IPS-20b (cell line): ENCODE measurements at regions not wholly inside any gene's neighbourhood (a gene's known extent, or its start where the extent isn't known, plus 50 kb on each side); places are given as distances from the start of the nearest gene placed in this dataset.

Experiments
- H3K27ac ChIP-seq: one replicate; pipeline ENCODE4 v1.5.1; 2013; ENCODE audit warnings: low read length
- H3K27me3 ChIP-seq: 2 replicates; pipeline ENCODE4 v1.6.1; 2013; ENCODE audit warnings: mild to moderate bottlenecking, low read length, inconsistent platforms; ENCODE audit not compliant: insufficient read depth
- H3K36me3 ChIP-seq: 2 replicates; pipeline ENCODE4 v1.6.1; 2013; ENCODE audit warnings: low read depth, mild to moderate bottlenecking, inconsistent platforms, low read length, moderate library complexity; ENCODE audit not compliant: insufficient read depth
- H3K4me1 ChIP-seq: 2 replicates; pipeline ENCODE4 v1.6.1; 2013; ENCODE audit warnings: mild to moderate bottlenecking, control low read depth, inconsistent platforms, low read length, moderate library complexity; ENCODE audit not compliant: insufficient read depth
- H3K4me3 ChIP-seq: 2 replicates; pipeline ENCODE4 v1.5.1; 2013; ENCODE audit warnings: mild to moderate bottlenecking, low read length, inconsistent platforms
- H3K9ac ChIP-seq: 2 replicates; pipeline ENCODE4 v1.6.1; 2013; ENCODE audit warnings: low read depth, mild to moderate bottlenecking, inconsistent platforms, low read length, moderate library complexity
- H3K9me3 ChIP-seq: 2 replicates; pipeline ENCODE4 v1.6.1; 2013; ENCODE audit warnings: mild to moderate bottlenecking, low read depth, low read length, inconsistent platforms; ENCODE audit not compliant: insufficient read depth

DNA sequence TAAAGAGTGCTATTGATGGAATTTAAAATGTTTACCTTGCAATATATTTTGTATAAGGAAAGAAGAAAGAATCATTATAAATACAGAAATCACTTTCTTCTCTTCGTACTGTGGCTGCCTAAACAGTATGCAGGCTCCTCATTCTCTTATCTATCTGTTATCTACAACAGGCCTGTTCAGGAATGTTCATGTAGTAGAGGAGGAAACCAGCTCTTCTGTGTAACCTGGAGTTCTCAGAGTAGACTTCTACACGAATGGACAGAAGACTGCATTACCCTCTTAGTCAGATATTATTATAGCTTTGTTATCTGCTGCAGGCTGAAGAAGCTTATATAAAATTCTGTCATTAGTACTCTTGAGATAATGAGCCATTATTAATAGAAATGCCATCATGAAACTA is 1225.9 kb upstream of the CNTN5 start:
- Histone ChIP-seq H3K4me1 (no peaks in the 10 kb centered on the region), H3K9me3 (no peaks in the 10 kb centered on the region), H3K27me3 (no peaks in the 10 kb centered on the region), H3K27ac (no peak overlapping the region), H3K9ac (no peak overlapping the region), H3K4me3 (no peak overlapping the region), H3K36me3 (no peaks in the 10 kb centered on the region)

DNA sequence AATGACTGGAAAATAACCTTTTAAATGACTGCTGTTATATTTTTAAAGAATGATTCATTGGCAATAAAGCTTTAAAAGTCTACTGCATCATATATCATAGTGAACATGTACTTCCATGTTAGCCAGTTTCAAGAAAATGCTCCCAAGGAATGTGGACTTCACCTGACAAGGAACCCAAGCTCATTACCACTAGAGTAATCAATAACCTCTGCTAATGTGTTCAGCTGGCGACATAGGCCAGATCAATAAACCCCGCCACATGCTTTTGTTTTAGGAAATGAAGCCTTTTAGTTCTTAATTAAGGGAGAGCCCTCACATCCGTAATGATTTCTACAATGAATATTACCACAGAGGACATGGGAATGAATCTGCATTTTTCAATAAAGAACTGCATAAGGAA is 1219.9 kb upstream of the CNTN5 start:
- H3K9ac ChIP-seq: no peak overlapping the region
- no peaks in the 10 kb centered on the region for H3K36me3 ChIP-seq
- no peak overlapping the region for H3K4me3 ChIP-seq
- H3K27me3 ChIP-seq: no peaks in the 10 kb centered on the region
- H3K27ac ChIP-seq: no peak overlapping the region
- H3K9me3 ChIP-seq: no peaks in the 10 kb centered on the region
- no peaks in the 10 kb centered on the region for H3K4me1 ChIP-seq

DNA sequence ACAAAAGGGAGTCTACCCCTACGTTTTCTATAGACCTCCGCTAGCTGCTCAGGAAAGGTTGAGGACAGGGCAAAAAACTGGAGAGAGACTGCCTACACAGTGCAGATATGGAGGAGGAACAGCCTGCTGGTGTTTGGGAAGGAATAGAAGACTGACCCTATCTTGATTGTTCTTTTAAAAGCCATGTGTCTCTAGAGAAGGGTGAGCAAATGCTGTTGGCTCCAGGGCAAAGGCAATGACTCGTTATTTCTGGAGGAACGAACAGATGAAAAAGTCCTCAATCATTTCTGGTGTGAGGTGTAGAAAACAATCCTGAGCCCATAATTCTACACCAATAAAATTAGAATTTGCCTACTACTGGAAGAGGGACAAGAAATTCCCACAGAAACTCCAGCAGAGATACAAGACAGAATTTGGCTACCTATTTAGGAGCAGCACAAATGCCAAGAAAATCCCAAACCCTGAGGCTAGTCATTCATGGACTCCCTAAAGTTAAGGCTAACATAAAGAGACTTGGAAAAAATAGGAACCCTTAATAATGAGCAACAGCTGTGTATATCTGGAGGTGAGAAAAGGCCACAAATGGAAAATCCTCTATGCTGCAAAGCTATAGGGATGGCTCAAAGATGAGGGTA is 1206.3 kb upstream of the CNTN5 start:
- Histone ChIP-seq H3K9me3 (0 out of 2 replicates have a peak, but pooled peaks cover 5% of the 10 kb centered on the region), H3K4me3 (no peak overlapping the region), H3K27me3 (no peaks in the 10 kb centered on the region), H3K27ac (no peak overlapping the region), H3K9ac (no peak overlapping the region), H3K36me3 (no peaks in the 10 kb centered on the region), H3K4me1 (no peaks in the 10 kb centered on the region)

DNA sequence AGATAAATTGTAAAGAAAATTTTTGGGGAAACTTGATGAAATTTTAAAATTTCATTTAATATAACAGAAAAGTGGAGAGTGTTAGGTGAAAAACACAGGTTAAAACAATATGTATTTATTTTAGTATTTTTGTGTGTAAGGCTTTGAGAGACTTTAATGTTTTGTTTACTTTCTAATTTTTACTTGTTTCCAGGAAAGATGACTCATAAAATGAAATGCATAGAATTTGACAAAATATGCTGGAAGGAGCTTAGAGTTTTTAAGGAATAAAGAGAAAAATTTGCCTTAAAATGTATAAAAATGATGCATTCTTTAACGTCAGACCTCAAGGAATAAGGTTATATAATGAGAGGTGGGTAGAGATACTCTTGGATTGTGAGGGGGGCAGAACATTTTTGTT is 1205.1 kb upstream of the CNTN5 start:
- H3K9me3 ChIP-seq: no peaks in the 10 kb centered on the region
- H3K27ac ChIP-seq: no peak overlapping the region
- no peaks in the 10 kb centered on the region for H3K4me1 ChIP-seq
- no peak overlapping the region for H3K4me3 ChIP-seq
- no peaks in the 10 kb centered on the region for H3K36me3 ChIP-seq
- H3K9ac ChIP-seq: no peak overlapping the region
- no peaks in the 10 kb centered on the region for H3K27me3 ChIP-seq

DNA sequence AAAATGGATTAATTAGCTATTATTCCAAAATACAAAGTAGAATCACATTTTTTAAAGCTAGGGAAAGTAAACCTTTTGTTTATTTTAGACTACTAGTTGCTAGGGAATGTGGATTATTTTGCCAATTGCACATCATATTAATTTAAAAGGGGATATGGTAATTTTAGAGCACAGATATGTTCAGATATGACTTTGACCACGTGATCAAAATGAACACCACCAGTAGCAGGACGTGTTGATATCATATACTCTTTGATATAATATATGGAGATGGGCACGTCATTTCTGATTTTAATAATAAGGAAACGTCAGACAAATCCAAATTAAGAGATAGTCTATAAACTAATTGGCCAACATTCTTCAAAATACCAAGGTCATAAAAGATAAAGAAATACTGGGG is 1188.3 kb upstream of the CNTN5 start:
- Histone ChIP-seq H3K4me3 (no peak overlapping the region), H3K36me3 (no peaks in the 10 kb centered on the region), H3K4me1 (no peaks in the 10 kb centered on the region), H3K27me3 (no peaks in the 10 kb centered on the region), H3K9ac (no peak overlapping the region), H3K9me3 (no peaks in the 10 kb centered on the region), H3K27ac (no peak overlapping the region)

DNA sequence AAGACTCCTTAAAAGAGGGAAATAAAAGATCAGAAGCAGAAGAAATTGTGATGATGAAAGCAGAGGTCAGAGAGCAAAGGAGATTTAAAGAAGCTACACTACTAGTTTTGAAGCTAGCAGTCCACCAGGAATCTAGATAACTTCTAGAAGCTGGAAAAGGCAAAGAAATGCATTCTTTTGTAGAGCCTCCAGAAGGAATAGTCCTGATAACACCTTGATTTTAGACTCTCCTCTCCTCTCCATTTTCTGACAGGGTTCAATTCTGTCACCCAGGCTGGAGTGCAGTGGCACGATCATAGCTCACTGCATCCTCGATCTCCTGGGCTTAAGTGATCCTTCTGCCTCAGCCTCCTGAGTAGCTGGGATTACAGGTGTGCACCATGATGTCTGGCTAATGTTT is 1187.3 kb upstream of the CNTN5 start:
- no peaks in the 10 kb centered on the region for H3K4me1 ChIP-seq
- no peak overlapping the region for H3K9ac ChIP-seq
- H3K9me3 ChIP-seq: no peaks in the 10 kb centered on the region
- no peak overlapping the region for H3K27ac ChIP-seq
- H3K36me3 ChIP-seq: no peaks in the 10 kb centered on the region
- H3K27me3 ChIP-seq: no peaks in the 10 kb centered on the region
- no peak overlapping the region for H3K4me3 ChIP-seq

DNA sequence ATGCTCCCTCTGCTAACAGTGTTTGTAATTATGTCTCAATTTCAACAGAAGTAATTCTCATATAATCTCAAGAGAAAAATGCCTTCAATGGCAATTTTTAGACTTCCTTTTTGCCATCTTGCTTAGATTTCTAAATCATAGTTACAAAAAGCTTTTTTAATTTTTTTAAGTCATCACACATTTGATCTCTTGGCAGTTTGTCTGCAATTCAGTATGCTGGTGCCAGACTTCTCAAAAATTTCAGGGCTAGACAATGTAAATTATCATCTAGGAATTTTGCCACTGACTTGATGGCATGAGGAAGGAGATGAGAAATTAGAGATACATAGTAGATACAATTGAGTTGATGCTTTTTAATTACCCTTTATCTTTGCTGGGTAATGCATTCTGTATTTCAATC is 1176.7 kb upstream of the CNTN5 start:
- Histone ChIP-seq H3K9me3 (no peaks in the 10 kb centered on the region), H3K4me1 (no peaks in the 10 kb centered on the region), H3K4me3 (no peak overlapping the region), H3K27me3 (no peaks in the 10 kb centered on the region), H3K9ac (no peak overlapping the region), H3K36me3 (no peaks in the 10 kb centered on the region), H3K27ac (no peak overlapping the region)

DNA sequence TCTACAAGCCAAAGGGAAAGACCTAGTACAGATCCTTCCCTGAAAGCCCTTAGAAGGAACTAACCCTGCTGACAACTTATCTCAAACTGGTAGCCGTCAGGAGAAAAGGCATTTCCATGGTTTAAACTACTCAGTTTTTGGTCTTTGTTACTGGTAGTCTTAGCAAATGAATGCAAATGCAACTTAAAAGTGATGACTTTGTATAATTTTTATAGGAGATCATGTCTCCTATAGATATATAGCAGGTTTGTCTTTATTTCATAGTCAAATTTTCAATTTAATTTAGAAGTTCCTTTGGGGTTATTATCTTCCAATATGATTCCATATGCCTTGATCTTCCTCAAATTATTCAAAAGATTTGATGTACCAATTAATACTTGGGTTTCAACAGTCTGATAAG is 1173.0 kb upstream of the CNTN5 start:
- Histone ChIP-seq H3K9me3 (no peaks in the 10 kb centered on the region), H3K9ac (no peak overlapping the region), H3K4me3 (no peak overlapping the region), H3K4me1 (peaks cover 11% of the 10 kb centered on the region), H3K27ac (no peak overlapping the region), H3K27me3 (no peaks in the 10 kb centered on the region), H3K36me3 (no peaks in the 10 kb centered on the region)

DNA sequence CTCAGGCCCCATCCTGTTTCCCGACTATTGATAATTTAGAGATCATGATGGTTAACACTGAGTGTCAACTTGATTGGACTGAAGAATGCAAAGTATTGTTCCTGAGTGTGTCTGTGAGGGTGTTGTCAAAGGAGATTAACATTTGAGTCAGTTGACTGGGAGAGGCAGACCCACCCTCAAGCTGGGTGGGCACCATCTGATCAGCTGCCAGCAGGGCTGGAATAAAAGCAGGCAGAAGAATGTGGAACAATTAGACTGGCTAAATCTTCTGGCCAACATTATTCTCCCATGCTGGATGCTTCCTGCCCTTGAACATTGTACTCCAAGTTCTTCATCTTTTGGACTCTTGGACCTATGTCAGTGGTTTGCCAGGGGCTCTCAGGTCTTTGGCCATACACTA is 1170.0 kb upstream of the CNTN5 start:
- H3K36me3 ChIP-seq: no peaks in the 10 kb centered on the region
- 0 out of 2 replicates have a peak, but pooled peaks cover 3% of the 10 kb centered on the region for H3K27me3 ChIP-seq
- peaks cover 25% of the 10 kb centered on the region for H3K4me1 ChIP-seq
- H3K9me3 ChIP-seq: no peaks in the 10 kb centered on the region
- no peak overlapping the region for H3K27ac ChIP-seq
- no peak overlapping the region for H3K4me3 ChIP-seq
- no peak overlapping the region for H3K9ac ChIP-seq

DNA sequence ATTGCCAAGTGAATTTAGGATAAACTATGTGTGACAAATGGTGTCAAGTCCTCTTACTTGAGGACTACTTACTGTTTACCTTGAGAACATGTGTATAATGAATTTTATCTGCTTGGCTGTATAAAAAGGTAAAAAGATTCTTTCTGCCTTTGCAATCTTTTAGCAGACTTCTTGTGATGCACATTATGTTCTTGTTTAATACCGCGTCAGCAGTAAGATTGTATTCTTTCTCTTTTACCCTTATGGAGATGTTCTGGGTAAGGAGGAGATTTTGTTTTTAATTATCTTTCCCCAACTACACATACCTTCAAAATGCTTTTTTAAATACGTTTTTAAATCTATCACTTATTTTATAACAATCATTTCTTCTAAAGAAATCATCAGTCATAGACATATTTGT is 1166.4 kb upstream of the CNTN5 start:
- Histone ChIP-seq H3K9me3 (no peaks in the 10 kb centered on the region), H3K27ac (no peak overlapping the region), H3K36me3 (no peaks in the 10 kb centered on the region), H3K4me3 (no peak overlapping the region), H3K27me3 (peaks cover 21% of the 10 kb centered on the region), H3K9ac (no peak overlapping the region), H3K4me1 (peaks cover 35% of the 10 kb centered on the region)

DNA sequence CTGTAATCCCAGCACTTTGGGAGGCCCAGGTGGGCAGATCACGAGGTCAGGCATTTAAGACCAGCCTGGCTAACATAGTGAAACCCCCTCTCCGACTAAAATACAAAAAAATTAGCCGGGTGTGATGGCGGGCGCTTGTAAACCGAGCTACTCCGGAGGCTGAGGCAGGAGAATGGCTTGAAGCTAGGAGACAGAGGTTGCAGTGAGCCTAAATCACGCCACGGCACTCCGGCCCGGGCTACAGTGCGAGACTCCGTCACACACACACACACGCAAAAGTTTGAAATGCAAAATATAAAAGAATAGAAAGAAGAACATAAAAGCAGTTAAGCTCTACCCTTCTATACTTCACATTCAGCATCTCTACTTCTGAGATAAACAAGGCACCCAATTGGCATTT is 1165.9 kb upstream of the CNTN5 start:
- Histone ChIP-seq H3K9ac (no peak overlapping the region), H3K9me3 (no peaks in the 10 kb centered on the region), H3K27ac (no peak overlapping the region), H3K4me3 (no peak overlapping the region), H3K27me3 (peaks cover 21% of the 10 kb centered on the region), H3K4me1 (peaks cover 30% of the 10 kb centered on the region; the same call in 1 of the 2 replicates), H3K36me3 (no peaks in the 10 kb centered on the region)

DNA sequence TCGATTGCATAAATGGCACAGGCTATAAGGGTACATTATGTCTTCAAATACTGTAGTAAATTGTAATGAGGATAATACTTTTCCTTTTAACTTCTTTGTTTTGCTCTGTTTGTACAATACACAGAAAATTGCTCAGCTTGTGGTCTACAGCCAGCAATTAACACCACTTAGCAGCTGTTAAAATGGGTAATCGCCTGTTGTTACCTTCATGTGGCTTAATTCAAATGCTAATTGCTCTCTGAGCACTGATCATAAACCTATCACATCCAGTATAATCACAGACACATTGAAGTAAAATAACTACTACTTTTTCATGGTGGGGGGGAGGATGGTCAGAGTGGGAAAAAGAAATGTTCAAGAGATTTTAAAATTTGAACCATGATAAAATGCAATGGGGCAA is 1164.1 kb upstream of the CNTN5 start:
- Histone ChIP-seq H3K27ac (no peak overlapping the region), H3K27me3 (peaks cover 21% of the 10 kb centered on the region), H3K9me3 (0 out of 2 replicates have a peak, but pooled peaks cover under 1% of the 10 kb centered on the region), H3K9ac (no peak overlapping the region), H3K36me3 (no peaks in the 10 kb centered on the region), H3K4me3 (peak overlapping the region; percentile 15; the same call in 1 of the 2 replicates), H3K4me1 (peaks cover 25% of the 10 kb centered on the region; the same call in 1 of the 2 replicates)
